Ureter (tissue), 1 donor: ENCODE measurements at regions not wholly inside any gene's neighbourhood (a gene's known extent, or its start where the extent isn't known, plus 50 kb on each side); places are given as distances from the start of the nearest gene placed in this dataset.

ENCODE experiments used
- DNase-seq: peaks from one replicate; pipeline ENCODE4 v3.0.0-alpha.2; 2020; ENCODE audit warnings: low spot score
- donor health status: DM: yes; HTN: yes; CAD: no.

DNA sequence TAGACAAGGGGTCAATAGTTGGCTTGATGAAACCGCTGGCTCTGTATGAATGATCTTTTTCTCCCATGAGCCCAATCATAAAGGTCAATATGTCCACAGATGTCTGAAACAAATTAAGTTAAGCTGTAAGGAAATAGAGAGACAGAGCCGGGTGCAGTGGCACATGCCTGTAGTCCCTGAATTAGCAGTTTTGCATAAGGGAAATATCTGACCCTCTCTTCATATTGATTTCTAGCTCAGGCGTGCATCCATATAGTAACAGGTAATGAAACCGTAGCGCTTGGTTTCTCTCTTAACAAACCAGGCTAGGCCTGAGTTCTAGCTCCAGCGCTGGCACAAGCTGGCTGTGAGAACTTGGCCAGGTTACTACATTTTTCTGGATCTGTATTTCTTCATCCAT lies 118.1 kb upstream of the ERCC6L2 start:
- DNase-seq = no peak

DNA sequence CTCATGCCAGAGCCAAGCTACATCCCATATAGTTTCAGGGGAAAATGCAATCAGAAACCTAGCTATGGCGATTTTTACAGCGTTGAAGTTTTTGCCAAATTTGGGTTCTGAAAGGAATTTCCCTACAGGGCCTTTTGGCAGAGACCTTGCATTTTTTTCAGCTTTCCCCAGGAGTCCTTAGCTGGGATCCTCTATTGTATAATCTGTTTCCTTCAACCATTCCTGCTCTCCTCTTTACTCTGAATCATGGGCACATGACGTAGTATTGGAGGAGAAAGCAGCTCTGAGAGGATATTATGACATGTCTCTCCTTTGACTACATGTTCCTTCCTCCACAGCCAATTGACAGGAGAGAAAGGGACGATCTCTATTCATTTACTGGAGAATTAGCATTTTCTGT lies 118.5 kb upstream of the ERCC6L2 start:
- no peak for DNase-seq

DNA sequence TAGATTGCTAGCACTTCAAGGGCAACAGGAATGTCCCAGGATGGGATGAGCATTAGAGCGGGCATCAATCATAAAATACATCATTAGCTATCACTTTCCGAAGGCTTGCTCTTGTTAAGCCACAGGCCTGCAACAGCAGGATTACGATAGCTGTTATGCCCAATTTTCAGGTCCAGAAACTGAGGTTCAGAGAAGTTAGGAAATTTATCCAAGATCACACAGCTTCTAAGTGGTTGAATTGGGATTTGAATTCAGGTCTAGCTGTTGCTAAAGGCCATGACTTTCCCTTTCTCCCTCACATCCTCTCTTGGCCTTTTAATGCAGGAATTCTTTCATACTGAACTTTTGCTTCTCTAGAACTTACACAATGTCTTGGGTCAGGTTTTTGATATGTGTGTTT lies 119.4 kb upstream of the ERCC6L2 start:
- DNase-seq = no peak

GRCh38 chr9:95755421-95755730 lies 120.1 kb upstream of the ERCC6L2 start:
- no peak for DNase-seq

- DNase-seq = no peak
These were observed 120.7 kb upstream of the ERCC6L2 start for GRCh38 chr9:95754533-95755420.

DNA sequence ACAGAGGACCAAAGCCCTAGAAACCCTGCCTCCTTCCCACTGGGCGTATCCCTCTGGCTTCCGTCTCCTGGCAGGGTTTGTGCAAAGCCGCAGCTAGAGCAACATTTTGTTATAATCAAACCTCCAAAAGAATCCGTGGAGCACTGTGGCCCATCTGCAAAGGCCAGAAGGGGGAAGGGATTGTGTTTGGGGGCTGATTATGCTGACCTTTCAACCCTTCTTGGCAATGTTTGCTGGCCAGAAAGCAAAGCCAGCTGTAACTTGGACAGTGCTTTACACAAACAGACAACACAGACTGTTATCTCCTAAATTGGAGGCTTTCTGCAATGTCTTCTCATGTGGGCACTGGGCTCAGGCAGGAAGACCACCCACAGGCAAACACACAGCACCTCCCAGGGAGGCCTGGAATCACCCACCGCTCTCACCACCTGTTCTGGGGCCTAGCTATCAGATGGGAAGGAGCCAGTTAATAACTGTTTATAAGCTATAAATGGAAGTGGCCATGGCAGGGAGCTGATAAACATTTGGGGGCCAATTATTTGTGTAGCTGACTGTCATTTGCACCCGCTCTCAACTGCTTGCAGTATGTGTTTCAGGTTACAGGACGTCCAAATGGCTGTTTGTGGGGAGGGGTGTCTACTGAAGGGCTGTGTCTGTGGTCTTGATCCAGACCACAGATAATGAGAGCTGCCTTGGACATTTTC lies 121.6 kb upstream of the ERCC6L2 start:
- peak; percentile 66 for DNase-seq

DNA sequence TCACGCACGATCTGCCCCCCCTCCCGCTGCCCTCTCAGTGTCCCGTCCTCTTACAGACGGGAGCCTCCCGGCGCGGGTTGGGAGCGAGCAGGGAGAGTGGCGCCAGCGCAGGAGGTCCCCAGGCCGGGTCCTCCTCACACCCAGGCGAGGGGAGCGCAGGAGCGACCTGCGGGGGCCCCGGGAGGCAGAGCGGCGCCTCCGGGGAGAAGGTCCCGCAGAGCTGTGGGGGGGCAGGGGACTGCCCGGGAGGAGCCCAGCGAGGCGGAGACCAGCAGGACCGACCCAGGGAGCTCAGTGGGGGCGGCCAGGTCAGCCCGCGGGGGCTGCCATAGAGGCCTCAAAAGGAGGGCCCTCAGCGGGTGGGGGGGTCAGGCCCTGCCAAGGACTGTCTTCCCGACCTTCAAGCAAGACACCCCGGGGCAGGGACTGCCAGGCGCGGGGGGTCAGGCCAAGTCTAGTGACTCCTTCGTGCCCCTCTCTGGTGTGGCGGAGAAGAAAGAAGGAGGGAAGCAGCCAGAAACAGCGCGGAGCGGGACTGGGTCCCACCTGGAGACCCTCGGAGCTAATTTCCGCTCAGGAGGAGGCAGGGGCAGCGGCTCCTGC lies 123.3 kb upstream of the ERCC6L2 start:
- DNase-seq = no peak

- DNase-seq = no peak
These were observed 124.0 kb upstream of the ERCC6L2 start for GRCh38 chr9:95751520-95751790.

DNA sequence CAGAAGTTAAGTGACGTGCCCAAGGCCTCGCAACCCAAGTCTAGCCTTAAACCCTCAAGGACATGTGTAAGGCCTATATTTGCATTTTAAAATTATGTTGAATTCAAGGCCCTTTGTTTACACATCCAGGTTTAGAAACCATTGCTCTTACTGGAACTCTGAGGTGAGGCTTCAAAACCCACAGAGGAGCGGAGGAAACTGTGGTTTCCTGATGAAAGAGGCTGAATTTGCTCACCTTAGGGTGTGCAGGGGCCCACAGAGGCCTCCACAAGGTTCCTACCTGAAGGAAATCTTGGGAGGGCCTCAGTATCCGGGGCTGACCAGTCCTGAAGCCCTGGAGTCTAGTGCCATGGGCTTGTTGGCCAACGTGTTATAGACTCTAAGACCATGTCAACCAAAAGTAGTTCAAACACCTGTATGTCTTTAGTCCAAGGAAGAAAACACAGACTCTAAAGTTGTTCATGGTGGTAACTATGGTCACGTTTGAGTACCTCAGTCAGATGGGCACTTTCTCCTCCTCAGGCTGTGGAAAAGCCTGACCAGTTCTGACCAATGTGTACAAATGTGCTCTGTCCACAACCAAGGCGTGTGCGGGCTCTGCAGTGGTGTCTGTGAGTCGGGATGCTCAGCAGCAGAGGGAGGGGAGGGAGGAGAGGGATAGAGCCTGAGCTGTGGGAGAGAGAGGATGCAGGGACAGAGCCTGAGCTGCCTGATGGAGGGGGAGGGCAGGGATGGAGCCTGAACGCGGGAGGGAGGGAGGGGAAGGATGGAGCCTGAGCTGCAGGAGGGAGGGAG lies 124.6 kb upstream of the ERCC6L2 start:
- no peak for DNase-seq

DNA sequence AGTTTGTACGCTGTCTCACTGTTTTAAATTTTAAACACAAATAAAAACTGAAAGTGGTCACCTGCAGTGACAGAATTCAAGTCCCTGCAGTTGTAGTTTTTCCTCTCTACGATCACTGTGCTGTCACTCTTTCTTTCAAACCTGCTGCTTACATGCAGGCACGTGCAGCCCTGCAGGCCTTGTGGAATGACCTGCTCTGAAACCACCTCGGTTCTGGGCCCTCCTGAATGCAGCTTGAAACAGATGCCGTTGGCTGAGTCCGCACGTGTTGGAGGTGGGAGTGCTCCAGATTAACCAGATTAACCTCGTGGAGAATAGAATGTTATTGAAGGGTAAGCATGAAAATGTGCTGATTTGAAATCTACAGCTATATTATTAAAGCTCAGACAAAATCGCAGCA lies 126.0 kb upstream of the ERCC6L2 start:
- DNase-seq = no peak

DNA sequence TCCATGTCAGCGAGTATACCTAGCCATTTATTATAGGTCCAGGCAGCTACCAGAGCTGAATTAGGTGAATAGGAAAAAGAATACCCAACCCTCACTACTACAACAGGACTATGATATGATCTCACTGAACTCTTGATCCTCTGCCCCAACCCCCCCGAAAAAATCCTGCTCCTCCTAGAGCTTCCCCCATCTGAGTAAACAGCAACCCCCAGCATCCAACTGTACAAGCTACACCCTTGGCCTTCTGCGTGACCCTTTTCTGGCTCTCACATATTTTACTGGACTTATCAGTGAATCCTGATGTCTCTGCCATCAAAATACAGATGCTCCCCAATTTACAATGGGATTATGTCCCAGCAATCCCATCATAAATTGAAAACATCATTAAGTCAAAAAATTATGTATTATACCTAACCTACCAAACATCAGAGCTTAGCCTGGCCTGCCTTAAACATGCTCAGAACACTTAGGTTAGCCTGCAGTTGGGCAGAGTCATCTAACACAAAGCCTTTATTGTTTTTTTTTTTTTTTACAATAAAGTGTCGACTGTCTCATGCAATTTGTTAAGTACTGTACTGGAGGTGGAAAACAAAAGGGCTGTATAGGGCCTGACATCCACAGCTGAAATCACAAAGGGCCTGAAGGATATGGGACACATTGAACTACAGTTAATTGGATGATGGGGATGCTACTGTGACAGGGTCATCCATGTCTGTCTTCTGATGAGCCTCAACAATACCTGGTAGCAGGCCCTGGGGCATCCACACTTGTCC lies 128.9 kb upstream of the ERCC6L2 start:
- no peak for DNase-seq

- DNase-seq = no peak
These were observed 132.7 kb upstream of the ERCC6L2 start for GRCh38 chr9:95742821-95743220.

- DNase-seq = no peak
These were observed 133.9 kb upstream of the ERCC6L2 start for GRCh38 chr9:95741631-95742030.

GRCh38 chr9:95740217-95741004 lies 135.1 kb upstream of the ERCC6L2 start:
- no peak for DNase-seq

DNA sequence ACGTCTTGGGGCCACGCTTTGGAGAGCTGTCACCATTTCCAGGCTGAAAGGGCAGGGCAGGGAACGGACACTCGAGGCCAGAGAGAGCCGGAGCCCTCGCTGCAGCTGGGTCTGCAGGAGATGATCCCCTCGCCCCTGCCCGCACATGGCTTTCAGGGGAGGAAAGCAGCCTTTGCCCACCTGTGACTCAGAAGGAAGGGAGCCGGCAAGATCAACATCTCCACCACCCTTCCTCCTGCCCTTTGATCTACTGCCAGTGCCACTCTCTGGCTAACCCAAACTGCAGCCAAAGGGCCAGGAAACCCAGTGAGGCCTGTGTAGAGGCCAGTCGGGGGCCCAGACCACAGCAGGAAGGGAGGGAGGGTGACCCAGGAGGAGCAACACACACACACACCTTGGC lies 137.1 kb upstream of the ERCC6L2 start:
- DNase-seq = no peak

DNA sequence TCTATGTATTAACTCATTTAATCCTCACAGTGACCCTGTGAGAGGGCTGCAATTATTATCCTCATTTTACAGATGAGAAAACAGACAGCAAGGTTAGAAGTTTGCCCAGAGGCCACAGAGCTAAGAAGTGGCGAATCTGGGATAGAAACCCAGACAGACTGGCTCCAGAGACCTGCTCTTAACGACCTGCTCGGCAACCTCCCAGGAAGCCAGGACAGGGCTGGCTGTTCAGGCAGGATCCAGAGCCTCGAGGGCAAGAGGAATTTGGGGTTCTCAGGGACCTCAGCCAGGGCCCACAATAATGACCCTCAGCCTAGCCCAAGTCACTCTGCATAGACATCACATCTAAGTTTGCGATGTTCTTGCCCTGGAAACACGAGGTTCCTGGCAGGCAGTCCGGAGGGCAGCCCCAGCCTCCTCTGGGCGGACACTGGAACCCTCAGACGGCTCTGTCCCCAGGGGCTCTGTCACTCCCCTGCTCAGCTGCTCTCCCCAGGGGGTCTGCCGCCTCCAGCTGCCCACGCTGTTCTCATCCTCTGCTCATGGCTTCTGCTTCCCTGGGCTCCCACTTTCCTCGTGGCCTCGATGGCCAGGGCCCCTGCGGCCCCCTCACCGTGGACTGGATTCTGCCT lies 138.5 kb upstream of the ERCC6L2 start:
- no peak for DNase-seq

- DNase-seq = no peak
These were observed 139.1 kb upstream of the ERCC6L2 start for GRCh38 chr9:95736370-95736769.

GRCh38 chr9:95735701-95736100 lies 139.8 kb upstream of the ERCC6L2 start:
- DNase-seq = no peak

GRCh38 chr9:95733741-95734666 lies 141.5 kb upstream of the ERCC6L2 start:
- DNase-seq = no peak
